CD14-positive monocyte (primary cell): ENCODE measurements at regions not wholly inside any gene's neighbourhood (a gene's known extent, or its start where the extent isn't known, plus 50 kb on each side); places are given as distances from the start of the nearest gene placed in this dataset.

Experiments
- DNase-seq, 3 donors: peaks; one replicate each; pipeline ENCODE4 v3.0.0-alpha.2; 2011 to 2022
- H2AFZ ChIP-seq: 2 replicates; pipeline ENCODE4 v1.6.0; 2012; ENCODE audit warnings: mild to moderate bottlenecking, low read depth, low read length, inconsistent platforms; ENCODE audit not compliant: insufficient read depth, poor library complexity, severe bottlenecking
- H3K27ac ChIP-seq, 2 donors: 1 replicate in 1 of 2; 2 replicates in 1 of 2; pipeline ENCODE4 v1.5.1; 2012 to 2013; ENCODE audit warnings: low read length in 2 of 2, control low read depth in 1 of 2, inconsistent platforms in 1 of 2, low read depth in 1 of 2, mild to moderate bottlenecking in 1 of 2
- H3K27me3 ChIP-seq, 2 donors: one replicate each; pipeline versions ENCODE4 v1.6.0 to v1.6.1; 2011 to 2013; ENCODE audit warnings: low read length in 2 of 2; ENCODE audit not compliant: control insufficient read depth in 2 of 2, insufficient read depth in 2 of 2
- H3K36me3 ChIP-seq, 2 donors: replicated peaks in 1 of 2; 1 replicate in 1 of 2; 2 replicates in 1 of 2; pipeline versions ENCODE4 v1.5.1 to v1.6.1; 2012 to 2013; ENCODE audit warnings: low read length in 2 of 2, control low read depth in 1 of 2, inconsistent platforms in 1 of 2, mild to moderate bottlenecking in 1 of 2; ENCODE audit not compliant: insufficient read depth in 2 of 2, control insufficient read depth in 1 of 2
- H3K4me1 ChIP-seq, 2 donors: 1 replicate in 1 of 2; 2 replicates in 1 of 2; pipeline versions ENCODE4 v1.5.1 to v1.6.1; 2012 to 2013; ENCODE audit warnings: low read length in 2 of 2, control low read depth in 1 of 2, inconsistent platforms in 1 of 2, mild to moderate bottlenecking in 1 of 2, moderate library complexity in 1 of 2; ENCODE audit not compliant: insufficient read depth in 2 of 2, control insufficient read depth in 1 of 2
- H3K4me2 ChIP-seq: replicated peaks from 2 replicates; pipeline ENCODE3; 2012; ENCODE audit warnings: low read length, moderate library complexity, mild to moderate bottlenecking; ENCODE audit not compliant: poor library complexity, severe bottlenecking; ENCODE audit errors: extremely low read depth
- H3K4me3 ChIP-seq, 3 experiments: fragments of 200-600 bp in 1 of 3; sonication (generic) in 1 of 3; replicated peaks in 1 of 3; 1 replicate in 2 of 3; 2 replicates in 1 of 3; pipeline ENCODE4 v1.5.1; 2011 to 2013; ENCODE audit warnings: low read length in 3 of 3, mild to moderate bottlenecking in 3 of 3, control low read depth in 2 of 3, low read depth in 2 of 3, inconsistent platforms in 1 of 3, moderate library complexity in 1 of 3
- H3K79me2 ChIP-seq: 2 replicates; pipeline ENCODE4 v1.6.0; 2012; ENCODE audit warnings: mild to moderate bottlenecking, control low read depth, inconsistent platforms, low read length, moderate library complexity; ENCODE audit not compliant: insufficient read depth
- H3K9ac ChIP-seq: 2 replicates; pipeline ENCODE4 v1.6.0; 2017; ENCODE audit warnings: low read length, mild to moderate bottlenecking; ENCODE audit not compliant: insufficient read depth, poor library complexity, severe bottlenecking
- H3K9me3 ChIP-seq, 2 donors: replicated peaks in 1 of 2; 1 replicate in 1 of 2; 2 replicates in 1 of 2; pipeline versions ENCODE4 v1.5.1 to v1.6.1; 2012 to 2013; ENCODE audit warnings: low read length in 2 of 2, control low read depth in 1 of 2; ENCODE audit not compliant: control insufficient read depth in 1 of 2, insufficient read depth in 1 of 2
- H4K20me1 ChIP-seq: 2 replicates; pipeline ENCODE4 v1.6.0; 2012; ENCODE audit warnings: mild to moderate bottlenecking, low read length, control low read depth, moderate library complexity; ENCODE audit not compliant: insufficient read depth
- H3K27ac Mint-ChIP-seq, 7 donors: one replicate each; pipeline ENCODE4 v1.8.0; 2020; ENCODE audit warnings: mild to moderate bottlenecking in 7 of 7, mixed read lengths in 7 of 7, moderate library complexity in 6 of 7, inconsistent platforms in 2 of 7
- H3K27me3 Mint-ChIP-seq, 3 donors: one replicate each; pipeline ENCODE4 v1.8.0; 2021 to 2022; ENCODE audit warnings: low read depth in 3 of 3, mild to moderate bottlenecking in 3 of 3, mixed read lengths in 3 of 3, moderate library complexity in 3 of 3, inconsistent platforms in 1 of 3
- H3K36me3 Mint-ChIP-seq, 2 donors: one replicate each; pipeline ENCODE4 v1.8.0; 2020; ENCODE audit warnings: mixed read lengths in 2 of 2, inconsistent platforms in 1 of 2, mild to moderate bottlenecking in 1 of 2
- H3K4me1 Mint-ChIP-seq: one replicate; pipeline ENCODE4 v1.8.0; 2020; ENCODE audit warnings: mild to moderate bottlenecking, mixed read lengths
- H3K4me3 Mint-ChIP-seq, 2 donors: one replicate each; pipeline ENCODE4 v1.8.0; 2020; ENCODE audit warnings: mild to moderate bottlenecking in 2 of 2, mixed read lengths in 2 of 2, moderate library complexity in 1 of 2
- H3K9me3 Mint-ChIP-seq, 7 donors: one replicate each; pipeline ENCODE4 v1.8.0; 2020 to 2022; ENCODE audit warnings: mixed read lengths in 7 of 7, mild to moderate bottlenecking in 6 of 7, moderate library complexity in 6 of 7, inconsistent platforms in 2 of 7
- WGBS: methylation state at CpG from one replicate; pipeline ENCODE4 v1.1.5; 2013; ENCODE audit warnings: missing lambda C conversion rate; ENCODE audit not compliant: insufficient coverage; 5-methylcytosine and 5-hydroxymethylcytosine counted together
- intact Hi-C, 2 donors: fragments of 100-400 bp; cut with micrococcal nuclease; formaldehyde crosslinking; loops; one replicate each; pipeline versions ENCODE4 v1.15.0 to v1.15.1; 2023
- TF ChIP-seq, protein P1 (sequence below): fragments of 200-600 bp; IDR thresholded peaks from one replicate; pipeline ENCODE4 v1.8.0; 2022; ENCODE audit warnings: antibody characterized with exemption, mild to moderate bottlenecking

DNA sequence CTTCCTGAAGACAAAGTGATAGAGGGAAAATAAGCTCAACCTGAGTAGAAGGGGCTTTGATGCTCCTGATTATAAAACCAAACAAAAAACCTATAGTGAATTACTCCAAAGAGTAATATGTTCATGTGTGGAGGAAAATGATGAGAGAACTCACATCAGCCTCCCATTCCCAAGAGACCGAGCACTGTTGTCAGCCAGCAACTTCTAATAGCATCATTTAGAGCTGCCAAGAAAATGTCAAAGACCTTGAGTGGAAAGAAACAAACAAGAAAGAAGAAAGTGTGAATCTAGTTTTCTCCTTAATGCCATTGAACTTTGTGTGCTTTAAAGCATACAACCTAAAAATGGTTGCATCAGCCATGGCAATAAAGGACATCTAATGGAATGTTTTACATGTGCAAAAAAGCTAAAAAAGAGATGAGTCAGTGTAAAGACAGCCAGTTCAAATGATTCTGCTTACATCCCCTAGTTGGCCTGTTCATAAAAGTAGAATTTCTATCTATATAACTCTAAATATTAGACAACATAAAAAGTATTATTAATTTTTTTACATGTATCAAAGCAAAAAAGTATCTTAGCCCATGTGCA lies 1066.2 kb downstream of the TDRD15 start:
- H3K36me3 ChIP-seq: no peaks in the 10 kb centered on the region
- DNase-seq: no peak
- Mint-ChIP-seq H3K9me3 (peaks cover 0 to 16% (median 8%) of the 10 kb centered on the region in 7 donors), H3K27ac (no peak overlapping the region), H3K4me3 (no peak overlapping the region), H3K4me1 (no peaks in the 10 kb centered on the region), H3K27me3 (peaks cover 0 to 2% (median 0%) of the 10 kb centered on the region in 3 donors), H3K36me3 (no peaks in the 10 kb centered on the region)
- H3K27ac ChIP-seq: no peak overlapping the region
- H3K9ac ChIP-seq: no peak overlapping the region
- no peaks in the 10 kb centered on the region for H3K4me1 ChIP-seq
- no peak overlapping the region for H3K4me2 ChIP-seq
- TF ChIP-seq, protein P1, sequence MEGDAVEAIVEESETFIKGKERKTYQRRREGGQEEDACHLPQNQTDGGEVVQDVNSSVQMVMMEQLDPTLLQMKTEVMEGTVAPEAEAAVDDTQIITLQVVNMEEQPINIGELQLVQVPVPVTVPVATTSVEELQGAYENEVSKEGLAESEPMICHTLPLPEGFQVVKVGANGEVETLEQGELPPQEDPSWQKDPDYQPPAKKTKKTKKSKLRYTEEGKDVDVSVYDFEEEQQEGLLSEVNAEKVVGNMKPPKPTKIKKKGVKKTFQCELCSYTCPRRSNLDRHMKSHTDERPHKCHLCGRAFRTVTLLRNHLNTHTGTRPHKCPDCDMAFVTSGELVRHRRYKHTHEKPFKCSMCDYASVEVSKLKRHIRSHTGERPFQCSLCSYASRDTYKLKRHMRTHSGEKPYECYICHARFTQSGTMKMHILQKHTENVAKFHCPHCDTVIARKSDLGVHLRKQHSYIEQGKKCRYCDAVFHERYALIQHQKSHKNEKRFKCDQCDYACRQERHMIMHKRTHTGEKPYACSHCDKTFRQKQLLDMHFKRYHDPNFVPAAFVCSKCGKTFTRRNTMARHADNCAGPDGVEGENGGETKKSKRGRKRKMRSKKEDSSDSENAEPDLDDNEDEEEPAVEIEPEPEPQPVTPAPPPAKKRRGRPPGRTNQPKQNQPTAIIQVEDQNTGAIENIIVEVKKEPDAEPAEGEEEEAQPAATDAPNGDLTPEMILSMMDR: no peak
- H4K20me1 ChIP-seq: no peaks in the 10 kb centered on the region
- WGBS: no CpG with 5 or more reads among the region's 1 CpG
- no peaks in the 10 kb centered on the region for H3K79me2 ChIP-seq
- no peak overlapping the region for H3K4me3 ChIP-seq
- no peaks in the 10 kb centered on the region for H3K27me3 ChIP-seq
- peaks cover 11 to 15% of the 10 kb centered on the region in 2 donors for H3K9me3 ChIP-seq
- intact Hi-C loops: no loop called here
- no peak overlapping the region for H2AFZ ChIP-seq

DNA sequence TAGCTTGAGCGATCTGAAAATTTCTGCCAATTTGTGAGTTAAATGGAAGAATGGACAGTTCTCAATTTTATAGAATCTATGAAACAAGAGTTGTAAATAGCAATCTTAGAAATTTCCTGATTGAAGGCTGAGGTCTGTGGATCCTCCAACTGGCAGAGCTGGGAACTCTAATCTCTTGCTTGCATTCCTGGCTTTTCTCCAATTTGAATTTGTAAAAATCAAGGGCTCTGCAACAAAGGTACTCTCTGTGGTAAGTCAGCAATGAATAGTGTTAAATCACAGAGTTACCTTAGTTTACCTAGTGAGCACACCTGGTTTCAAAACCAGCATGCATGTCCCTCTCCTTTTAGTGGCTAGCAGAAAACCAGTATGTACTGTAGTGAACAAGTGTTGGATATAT lies 1070.5 kb downstream of the TDRD15 start:
- intact Hi-C loops: no loop called here
- H3K4me1 Mint-ChIP-seq: no peaks in the 10 kb centered on the region
- no peak overlapping the region for H3K27ac Mint-ChIP-seq
- Histone ChIP-seq H3K9me3 (no peaks in the 10 kb centered on the region), H2AFZ (no peak overlapping the region), H3K9ac (no peak overlapping the region), H3K27me3 (no peaks in the 10 kb centered on the region), H3K79me2 (no peaks in the 10 kb centered on the region), H3K36me3 (no peaks in the 10 kb centered on the region), H3K4me1 (no peaks in the 10 kb centered on the region), H3K27ac (no peak overlapping the region), H3K4me3 (no peak overlapping the region), H3K4me2 (no peak overlapping the region), H4K20me1 (no peaks in the 10 kb centered on the region)
- peaks cover 0 to 5% (median 0%) of the 10 kb centered on the region in 7 donors for H3K9me3 Mint-ChIP-seq
- TF ChIP-seq, protein P1: no peak
- H3K4me3 Mint-ChIP-seq: no peak overlapping the region
- DNase-seq: no peak
- H3K36me3 Mint-ChIP-seq: no peaks in the 10 kb centered on the region
- 80% methylated on average over 1 of the region's 1 CpG for WGBS
- H3K27me3 Mint-ChIP-seq: peaks cover 0 to 2% (median 0%) of the 10 kb centered on the region in 3 donors
